Gastroesophageal sphincter (tissue), 4 donors: ENCODE measurements at regions not wholly inside any gene's neighbourhood (a gene's known extent, or its start where the extent isn't known, plus 50 kb on each side); places are given as distances from the start of the nearest gene placed in this dataset.

Experiments used
- ATAC-seq: fragments of 150-250 bp; one replicate; pipeline ENCODE4 v1.9.1; 2016; ENCODE audit warnings: mild to moderate bottlenecking, moderate library complexity
- H3K27ac ChIP-seq, 4 donors: fragments of 200-600 bp; sonication (generic) in 3 of 4; 1 replicate in 3 of 4; 2 replicates in 1 of 4; pipeline ENCODE4 v1.5.1; 2016 to 2019
- H3K27me3 ChIP-seq: fragments of 200-600 bp; sonication (generic); one replicate; pipeline ENCODE4 v1.5.1; 2019
- H3K36me3 ChIP-seq, 2 donors: fragments of 200-600 bp; sonication (generic); one replicate each; pipeline ENCODE4 v1.5.1; 2019; ENCODE audit warnings: control low read depth in 1 of 2
- H3K4me1 ChIP-seq, 3 donors: fragments of 200-600 bp; sonication (generic); 1 replicate in 2 of 3; 2 replicates in 1 of 3; pipeline ENCODE4 v1.5.1; 2016 to 2019; ENCODE audit warnings: control low read depth in 2 of 3
- H3K4me3 ChIP-seq, 2 donors: fragments of 200-600 bp; sonication (generic); one replicate each; pipeline ENCODE4 v1.5.1; 2019; ENCODE audit warnings: mild to moderate bottlenecking in 1 of 2, moderate library complexity in 1 of 2
- H3K9me3 ChIP-seq, 3 donors: fragments of 200-600 bp; sonication (generic); one replicate each; pipeline ENCODE4 v1.5.1; 2017 to 2019; ENCODE audit warnings: control low read depth in 2 of 3
- CTCF ChIP-seq, 4 experiments: fragments of 200-600 bp in 2 of 4; fragments of 450-650 bp in 2 of 4; sonication (generic) in 1 of 4; IDR thresholded peaks; one replicate each; pipeline ENCODE4 v1.5.1; 2017 to 2019; ENCODE audit warnings: antibody characterized with exemption in 4 of 4, mild to moderate bottlenecking in 2 of 4, moderate library complexity in 2 of 4
- EP300 ChIP-seq: sonication (generic); formaldehyde crosslinking; IDR thresholded peaks from one replicate; pipeline ENCODE4 v1.6.1; 2017; ENCODE audit warnings: antibody characterized with exemption, mild to moderate bottlenecking
- POLR2A ChIP-seq, 2 donors: fragments of 450-650 bp; IDR thresholded peaks; one replicate each; pipeline ENCODE4 v1.6.1; 2017; ENCODE audit warnings: antibody characterized with exemption in 2 of 2, mild to moderate bottlenecking in 2 of 2, moderate library complexity in 1 of 2
- POLR2AphosphoS5 ChIP-seq: sonication (generic); formaldehyde crosslinking; IDR thresholded peaks from one replicate; pipeline ENCODE4 v1.6.1; 2017; ENCODE audit warnings: antibody characterized with exemption
- WGBS, 2 donors: methylation state at CpG; one replicate each; pipeline ENCODE4 v1.1.5; 2018; ENCODE audit warnings: low coverage in 1 of 2; 5-methylcytosine and 5-hydroxymethylcytosine counted together

GRCh38 chr2:5479265-5479928 is 212.8 kb upstream of the SOX11 start:
- ATAC-seq, result no peak
- 78 to 79% methylated on average over 4 to 7 of the region's 7 CpGs for WGBS, 2 donors

GRCh38 chr2:5482929-5483331 is 209.3 kb upstream of the SOX11 start:
- peaks cover 0 to 8% (median 0%) of the 10 kb centered on the region in 3 donors for H3K4me1 ChIP-seq
- no peak for ATAC-seq
- H3K9me3 ChIP-seq, result no peaks in the 10 kb centered on the region
- no peak overlapping the region for H3K4me3 ChIP-seq
- no peak for TF ChIP-seq POLR2A (IDR thresholded peaks at IDR 0.05)
- TF ChIP-seq CTCF (IDR thresholded peaks at IDR 0.05), result no peak
- no peak for TF ChIP-seq EP300
- TF ChIP-seq POLR2AphosphoS5, result no peak
- H3K36me3 ChIP-seq, result no peaks in the 10 kb centered on the region
- WGBS, 2 donors, result 0 to 12% methylated on average over 5 to 6 of the region's 6 CpGs
- no peaks in the 10 kb centered on the region for H3K27me3 ChIP-seq
- no peak overlapping the region for H3K27ac ChIP-seq

More at GRCh38 chr2:5479265-5479928, 212.8 kb upstream of the SOX11 start:
- H3K27ac ChIP-seq, result no peak overlapping the region
- H3K9me3 ChIP-seq, result no peaks in the 10 kb centered on the region
- H3K27me3 ChIP-seq, result no peaks in the 10 kb centered on the region
- peaks cover 0 to 8% (median 0%) of the 10 kb centered on the region in 3 donors for H3K4me1 ChIP-seq
- no peak overlapping the region for H3K4me3 ChIP-seq
- no peak for TF ChIP-seq POLR2AphosphoS5
- TF ChIP-seq EP300, result no peak
- no peak for TF ChIP-seq POLR2A (IDR thresholded peaks at IDR 0.05)
- TF ChIP-seq CTCF (IDR thresholded peaks at IDR 0.05), result no peak
- no peaks in the 10 kb centered on the region for H3K36me3 ChIP-seq

- no peak for ATAC-seq
- Histone ChIP-seq H3K4me3 (no peak overlapping the region), H3K9me3 (no peaks in the 10 kb centered on the region), H3K27me3 (no peaks in the 10 kb centered on the region), H3K27ac (no peak overlapping the region), H3K36me3 (no peaks in the 10 kb centered on the region), H3K4me1 (peaks cover 0 to 8% (median 0%) of the 10 kb centered on the region in 3 donors)
- TF ChIP-seq POLR2A (IDR thresholded peaks at IDR 0.05), result no peak
- 82 to 100% methylated on average over 2 to 3 of the region's 4 CpGs for WGBS, 2 donors
Observed at GRCh38 chr2:5484868-5485267, 207.3 kb upstream of the SOX11 start.

GRCh38 chr2:5491523-5491922 is 200.7 kb upstream of the SOX11 start:
- no peak overlapping the region for H3K27ac ChIP-seq
- no peaks in the 10 kb centered on the region for H3K27me3 ChIP-seq
- H3K4me3 ChIP-seq, result no peak overlapping the region
- no peaks in the 10 kb centered on the region for H3K4me1 ChIP-seq
- no peak for ATAC-seq
- 68 to 81% methylated on average over 2 to 3 of the region's 3 CpGs for WGBS, 2 donors
- H3K9me3 ChIP-seq, result no peaks in the 10 kb centered on the region
- no peaks in the 10 kb centered on the region for H3K36me3 ChIP-seq
- TF ChIP-seq CTCF (IDR thresholded peaks at IDR 0.05) (no peak), POLR2AphosphoS5 (no peak), EP300 (no peak), POLR2A (IDR thresholded peaks at IDR 0.05) (no peak)

GRCh38 chr2:5493256-5493655 is 198.9 kb upstream of the SOX11 start:
- no peaks in the 10 kb centered on the region for H3K9me3 ChIP-seq
- no peak overlapping the region for H3K4me3 ChIP-seq
- 92% methylated on average over 13 of the region's 17 CpGs; no CpG with 5 or more reads in 1 of the 2 donors for WGBS, 2 donors
- H3K27ac ChIP-seq, result no peak overlapping the region
- no peaks in the 10 kb centered on the region for H3K4me1 ChIP-seq
- no peaks in the 10 kb centered on the region for H3K36me3 ChIP-seq
- no peak for TF ChIP-seq EP300
- no peak for TF ChIP-seq CTCF (IDR thresholded peaks at IDR 0.05)
- no peak for TF ChIP-seq POLR2A (IDR thresholded peaks at IDR 0.05)
- TF ChIP-seq POLR2AphosphoS5, result no peak
- ATAC-seq, result no peak
- no peaks in the 10 kb centered on the region for H3K27me3 ChIP-seq
